CD14-positive monocyte (primary cell): ENCODE measurements at regions not wholly inside any gene's neighbourhood (a gene's known extent, or its start where the extent isn't known, plus 50 kb on each side); places are given as distances from the start of the nearest gene placed in this dataset.

ENCODE experiments used
- DNase-seq, 3 donors: peaks; one replicate each; pipeline ENCODE4 v3.0.0-alpha.2; 2011 to 2022
- H2AFZ ChIP-seq: 2 replicates; pipeline ENCODE4 v1.6.0; 2012; ENCODE audit warnings: mild to moderate bottlenecking, low read depth, low read length, inconsistent platforms; ENCODE audit not compliant: insufficient read depth, poor library complexity, severe bottlenecking
- H3K27ac ChIP-seq, 2 donors: 1 replicate in 1 of 2; 2 replicates in 1 of 2; pipeline ENCODE4 v1.5.1; 2012 to 2013; ENCODE audit warnings: low read length in 2 of 2, control low read depth in 1 of 2, inconsistent platforms in 1 of 2, low read depth in 1 of 2, mild to moderate bottlenecking in 1 of 2
- H3K27me3 ChIP-seq, 2 donors: one replicate each; pipeline versions ENCODE4 v1.6.0 to v1.6.1; 2011 to 2013; ENCODE audit warnings: low read length in 2 of 2; ENCODE audit not compliant: control insufficient read depth in 2 of 2, insufficient read depth in 2 of 2
- H3K36me3 ChIP-seq, 2 donors: replicated peaks in 1 of 2; 1 replicate in 1 of 2; 2 replicates in 1 of 2; pipeline versions ENCODE4 v1.5.1 to v1.6.1; 2012 to 2013; ENCODE audit warnings: low read length in 2 of 2, control low read depth in 1 of 2, inconsistent platforms in 1 of 2, mild to moderate bottlenecking in 1 of 2; ENCODE audit not compliant: insufficient read depth in 2 of 2, control insufficient read depth in 1 of 2
- H3K4me1 ChIP-seq, 2 donors: 1 replicate in 1 of 2; 2 replicates in 1 of 2; pipeline versions ENCODE4 v1.5.1 to v1.6.1; 2012 to 2013; ENCODE audit warnings: low read length in 2 of 2, control low read depth in 1 of 2, inconsistent platforms in 1 of 2, mild to moderate bottlenecking in 1 of 2, moderate library complexity in 1 of 2; ENCODE audit not compliant: insufficient read depth in 2 of 2, control insufficient read depth in 1 of 2
- H3K4me2 ChIP-seq: replicated peaks from 2 replicates; pipeline ENCODE3; 2012; ENCODE audit warnings: low read length, moderate library complexity, mild to moderate bottlenecking; ENCODE audit not compliant: poor library complexity, severe bottlenecking; ENCODE audit errors: extremely low read depth
- H3K4me3 ChIP-seq, 3 experiments: fragments of 200-600 bp in 1 of 3; sonication (generic) in 1 of 3; replicated peaks in 1 of 3; 1 replicate in 2 of 3; 2 replicates in 1 of 3; pipeline ENCODE4 v1.5.1; 2011 to 2013; ENCODE audit warnings: low read length in 3 of 3, mild to moderate bottlenecking in 3 of 3, control low read depth in 2 of 3, low read depth in 2 of 3, inconsistent platforms in 1 of 3, moderate library complexity in 1 of 3
- H3K79me2 ChIP-seq: 2 replicates; pipeline ENCODE4 v1.6.0; 2012; ENCODE audit warnings: mild to moderate bottlenecking, control low read depth, inconsistent platforms, low read length, moderate library complexity; ENCODE audit not compliant: insufficient read depth
- H3K9ac ChIP-seq: 2 replicates; pipeline ENCODE4 v1.6.0; 2017; ENCODE audit warnings: low read length, mild to moderate bottlenecking; ENCODE audit not compliant: insufficient read depth, poor library complexity, severe bottlenecking
- H3K9me3 ChIP-seq, 2 donors: replicated peaks in 1 of 2; 1 replicate in 1 of 2; 2 replicates in 1 of 2; pipeline versions ENCODE4 v1.5.1 to v1.6.1; 2012 to 2013; ENCODE audit warnings: low read length in 2 of 2, control low read depth in 1 of 2; ENCODE audit not compliant: control insufficient read depth in 1 of 2, insufficient read depth in 1 of 2
- H4K20me1 ChIP-seq: 2 replicates; pipeline ENCODE4 v1.6.0; 2012; ENCODE audit warnings: mild to moderate bottlenecking, low read length, control low read depth, moderate library complexity; ENCODE audit not compliant: insufficient read depth
- H3K27ac Mint-ChIP-seq, 7 donors: one replicate each; pipeline ENCODE4 v1.8.0; 2020; ENCODE audit warnings: mild to moderate bottlenecking in 7 of 7, mixed read lengths in 7 of 7, moderate library complexity in 6 of 7, inconsistent platforms in 2 of 7
- H3K27me3 Mint-ChIP-seq, 3 donors: one replicate each; pipeline ENCODE4 v1.8.0; 2021 to 2022; ENCODE audit warnings: low read depth in 3 of 3, mild to moderate bottlenecking in 3 of 3, mixed read lengths in 3 of 3, moderate library complexity in 3 of 3, inconsistent platforms in 1 of 3
- H3K36me3 Mint-ChIP-seq, 2 donors: one replicate each; pipeline ENCODE4 v1.8.0; 2020; ENCODE audit warnings: mixed read lengths in 2 of 2, inconsistent platforms in 1 of 2, mild to moderate bottlenecking in 1 of 2
- H3K4me1 Mint-ChIP-seq: one replicate; pipeline ENCODE4 v1.8.0; 2020; ENCODE audit warnings: mild to moderate bottlenecking, mixed read lengths
- H3K4me3 Mint-ChIP-seq, 2 donors: one replicate each; pipeline ENCODE4 v1.8.0; 2020; ENCODE audit warnings: mild to moderate bottlenecking in 2 of 2, mixed read lengths in 2 of 2, moderate library complexity in 1 of 2
- H3K9me3 Mint-ChIP-seq, 7 donors: one replicate each; pipeline ENCODE4 v1.8.0; 2020 to 2022; ENCODE audit warnings: mixed read lengths in 7 of 7, mild to moderate bottlenecking in 6 of 7, moderate library complexity in 6 of 7, inconsistent platforms in 2 of 7
- whole genome bisulfite sequencing: methylation state at CpG from one replicate; pipeline ENCODE4 v1.1.5; 2013; ENCODE audit warnings: missing lambda C conversion rate; ENCODE audit not compliant: insufficient coverage; 5-methylcytosine and 5-hydroxymethylcytosine counted together
- intact Hi-C, 2 donors: fragments of 100-400 bp; cut with micrococcal nuclease; formaldehyde crosslinking; loops; one replicate each; pipeline versions ENCODE4 v1.15.0 to v1.15.1; 2023
- TF ChIP-seq, protein P1 (sequence below): fragments of 200-600 bp; IDR thresholded peaks from one replicate; pipeline ENCODE4 v1.8.0; 2022; ENCODE audit warnings: antibody characterized with exemption, mild to moderate bottlenecking

DNA sequence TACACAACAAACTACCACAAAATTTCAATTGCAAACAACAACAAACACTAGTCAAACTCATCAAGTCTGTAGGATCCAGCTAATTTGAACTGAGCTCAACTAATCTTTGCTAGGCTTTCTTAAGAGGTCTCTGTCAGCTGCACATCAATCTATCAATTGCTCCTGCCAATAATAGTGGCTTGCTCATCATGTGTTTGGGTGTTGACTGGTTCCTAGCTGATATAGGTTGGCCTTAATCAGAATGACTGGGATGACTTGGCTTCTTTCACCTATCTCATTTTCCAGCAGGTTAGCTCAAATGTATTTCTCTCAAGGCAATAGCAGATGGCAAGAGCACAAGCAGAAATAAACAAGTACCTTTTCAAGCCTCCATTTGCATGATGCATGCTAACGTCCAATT is 370.3 kb upstream of the NFE2L3 start:
- H3K4me3 ChIP-seq = no peak overlapping the region
- H3K79me2 ChIP-seq = no peaks in the 10 kb centered on the region
- Mint-ChIP-seq H3K27me3 (peaks cover 3 to 4% (median 3%) of the 10 kb centered on the region in 3 donors), H3K27ac (no peak overlapping the region), H3K4me3 (no peak overlapping the region), H3K9me3 (peaks cover 0 to 5% (median 0%) of the 10 kb centered on the region in 7 donors), H3K36me3 (no peaks in the 10 kb centered on the region), H3K4me1 (no peaks in the 10 kb centered on the region)
- peaks cover 0 to 3% of the 10 kb centered on the region in 2 donors for H3K27me3 ChIP-seq
- WGBS = no CpG with 5 or more reads among the region's 1 CpG
- intact Hi-C loops = no loop called here
- no peaks in the 10 kb centered on the region for H4K20me1 ChIP-seq
- TF ChIP-seq, protein P1, sequence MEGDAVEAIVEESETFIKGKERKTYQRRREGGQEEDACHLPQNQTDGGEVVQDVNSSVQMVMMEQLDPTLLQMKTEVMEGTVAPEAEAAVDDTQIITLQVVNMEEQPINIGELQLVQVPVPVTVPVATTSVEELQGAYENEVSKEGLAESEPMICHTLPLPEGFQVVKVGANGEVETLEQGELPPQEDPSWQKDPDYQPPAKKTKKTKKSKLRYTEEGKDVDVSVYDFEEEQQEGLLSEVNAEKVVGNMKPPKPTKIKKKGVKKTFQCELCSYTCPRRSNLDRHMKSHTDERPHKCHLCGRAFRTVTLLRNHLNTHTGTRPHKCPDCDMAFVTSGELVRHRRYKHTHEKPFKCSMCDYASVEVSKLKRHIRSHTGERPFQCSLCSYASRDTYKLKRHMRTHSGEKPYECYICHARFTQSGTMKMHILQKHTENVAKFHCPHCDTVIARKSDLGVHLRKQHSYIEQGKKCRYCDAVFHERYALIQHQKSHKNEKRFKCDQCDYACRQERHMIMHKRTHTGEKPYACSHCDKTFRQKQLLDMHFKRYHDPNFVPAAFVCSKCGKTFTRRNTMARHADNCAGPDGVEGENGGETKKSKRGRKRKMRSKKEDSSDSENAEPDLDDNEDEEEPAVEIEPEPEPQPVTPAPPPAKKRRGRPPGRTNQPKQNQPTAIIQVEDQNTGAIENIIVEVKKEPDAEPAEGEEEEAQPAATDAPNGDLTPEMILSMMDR = no peak
- H3K9ac ChIP-seq = no peak overlapping the region
- no peaks in the 10 kb centered on the region for H3K9me3 ChIP-seq
- H3K36me3 ChIP-seq = no peaks in the 10 kb centered on the region
- H2AFZ ChIP-seq = no peak overlapping the region
- no peak overlapping the region for H3K4me2 ChIP-seq
- no peak for DNase-seq
- H3K27ac ChIP-seq = no peak overlapping the region
- no peaks in the 10 kb centered on the region for H3K4me1 ChIP-seq

DNA sequence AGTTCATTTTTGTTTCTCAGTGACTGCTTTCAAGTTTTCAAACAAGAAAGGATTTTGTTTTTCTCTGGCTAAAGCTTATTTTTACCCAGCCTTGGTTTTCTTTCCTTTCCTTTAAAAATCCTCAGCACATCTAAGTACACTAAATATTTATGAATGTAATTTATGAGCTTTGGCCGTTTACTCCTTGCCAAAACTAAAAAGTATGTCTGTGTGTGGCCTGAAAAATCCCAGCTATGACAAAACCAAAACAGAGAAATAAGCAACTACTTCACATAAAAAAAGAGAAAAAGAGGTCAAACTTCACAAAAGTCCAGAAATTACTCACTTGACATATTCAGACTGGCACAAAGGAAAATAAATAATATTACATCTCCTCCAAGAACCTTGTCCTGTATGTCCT is 365.1 kb upstream of the NFE2L3 start:
- no peaks in the 10 kb centered on the region for H4K20me1 ChIP-seq
- no peak overlapping the region for H3K27ac Mint-ChIP-seq
- DNase-seq = no peak
- TF ChIP-seq, protein P1 = no peak
- H3K4me3 ChIP-seq = no peak overlapping the region
- H3K4me1 ChIP-seq = no peaks in the 10 kb centered on the region
- H3K4me2 ChIP-seq = no peak overlapping the region
- intact Hi-C loops = no loop called here
- peaks cover 3 to 8% (median 5%) of the 10 kb centered on the region in 3 donors for H3K27me3 Mint-ChIP-seq
- no peak overlapping the region for H3K4me3 Mint-ChIP-seq
- H2AFZ ChIP-seq = no peak overlapping the region
- peaks cover 0 to 5% (median 0%) of the 10 kb centered on the region in 7 donors for H3K9me3 Mint-ChIP-seq
- H3K9me3 ChIP-seq = no peaks in the 10 kb centered on the region
- peaks cover 2 to 3% of the 10 kb centered on the region in 2 donors for H3K27me3 ChIP-seq
- no peak overlapping the region for H3K9ac ChIP-seq
- WGBS = no CpG with 5 or more reads among the region's 1 CpG
- no peaks in the 10 kb centered on the region for H3K4me1 Mint-ChIP-seq
- H3K36me3 ChIP-seq = no peaks in the 10 kb centered on the region
- no peaks in the 10 kb centered on the region for H3K79me2 ChIP-seq
- H3K27ac ChIP-seq = no peak overlapping the region
- H3K36me3 Mint-ChIP-seq = no peaks in the 10 kb centered on the region
